Brain microvascular endothelial cell (primary cell): ENCODE measurements at regions not wholly inside any gene's neighbourhood (a gene's known extent, or its start where the extent isn't known, plus 50 kb on each side); places are given as distances from the start of the nearest gene placed in this dataset.
A peak's percentile ranks its signal among the peaks of the same experiment; 100 is the strongest.
"Not testable (repeated sequence)": the region's sequence is repeated elsewhere in the genome, so short reads cannot be mapped to it uniquely, and the experiment has no call there.

Source experiments
- DNase-seq: peaks from one replicate; pipeline ENCODE4 v3.0.0-alpha.2; 2020
- H3K27ac ChIP-seq: fragments of 250-450 bp; sonication (Bioruptor Pico); 2 replicates; pipeline ENCODE4 v1.5.1; 2020; ENCODE audit warnings: mild to moderate bottlenecking, moderate library complexity
- H3K27me3 ChIP-seq: fragments of 250-450 bp; sonication (Bioruptor Pico); replicated peaks from 2 replicates; pipeline ENCODE4 v1.5.1; 2020; ENCODE audit warnings: mild to moderate bottlenecking
- H3K36me3 ChIP-seq: fragments of 250-450 bp; sonication (Bioruptor Pico); replicated peaks from 2 replicates; pipeline ENCODE4 v1.5.1; 2020; ENCODE audit warnings: mild to moderate bottlenecking
- H3K4me3 ChIP-seq: 2 replicates; pipeline ENCODE4 v1.5.1; 2011; ENCODE audit warnings: low read depth, mild to moderate bottlenecking, control low read depth, low read length, moderate library complexity
- CTCF ChIP-seq: IDR thresholded peaks from 2 replicates; pipeline ENCODE4 v1.5.1; 2011; ENCODE audit warnings: low read depth, mild to moderate bottlenecking, moderate library complexity, low read length, control low read depth, inconsistent platforms; ENCODE audit errors: missing control alignments
- in situ Hi-C: cut with HindIII; loops from 2 replicates; pipeline ENCODE4 v1.10.0; 2017; ENCODE audit warnings: low sequenced_read_pairs, low pct_ligation_motif_present

- in situ Hi-C loops = no loop called here
- no peak for TF ChIP-seq CTCF
- peak; percentile 88 for DNase-seq
- Histone ChIP-seq H3K27ac (peak overlapping the region; percentile 94), H3K27me3 (no peaks in the 10 kb centered on the region), H3K4me3 (no peak overlapping the region), H3K36me3 (no peaks in the 10 kb centered on the region)
Measured at GRCh38 chr5:158451203-158451992, 592.5 kb upstream of the CLINT1 start.

GRCh38 chr5:158450751-158451171, 591.8 kb upstream of the CLINT1 start:
- Histone ChIP-seq H3K4me3 (no peak overlapping the region), H3K27ac (peak overlapping the region; percentile 94)
- DNase-seq = peak; percentile 53

DNA sequence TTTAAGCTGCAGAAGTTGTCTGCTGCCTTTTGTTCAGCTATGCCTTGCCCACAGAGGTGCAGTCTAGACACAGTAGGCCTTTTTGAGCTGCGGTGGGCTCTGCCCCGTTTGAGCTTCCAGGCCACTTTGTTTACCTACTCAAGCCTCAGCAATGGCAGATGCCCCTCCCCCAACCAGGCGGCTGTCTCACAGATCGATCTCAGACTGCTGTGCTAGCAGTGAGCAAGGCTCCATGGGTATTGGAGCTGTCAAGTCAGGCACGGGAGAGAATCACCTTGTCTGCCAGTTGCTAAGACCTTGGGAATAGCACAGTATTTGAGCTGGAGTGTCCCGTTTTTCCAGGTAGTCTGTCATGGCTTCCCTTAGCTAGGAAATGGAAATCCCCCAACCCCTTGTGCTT, 587.8 kb upstream of the CLINT1 start:
- in situ Hi-C loops, DNase-seq, H3K36me3 ChIP-seq, H3K27ac ChIP-seq, H3K27me3 ChIP-seq, H3K4me3 ChIP-seq: not testable (repeated sequence)

More at GRCh38 chr5:158450751-158451171, 591.8 kb upstream of the CLINT1 start:
- H3K27me3 ChIP-seq = no peaks in the 10 kb centered on the region
- H3K36me3 ChIP-seq = no peaks in the 10 kb centered on the region
- no peak for TF ChIP-seq CTCF
- in situ Hi-C loops = no loop called here

GRCh38 chr5:158439204-158439603, 580.3 kb upstream of the CLINT1 start:
- H3K27ac ChIP-seq, in situ Hi-C loops, H3K36me3 ChIP-seq, H3K27me3 ChIP-seq, DNase-seq, H3K4me3 ChIP-seq: not testable (repeated sequence)

GRCh38 chr5:158436271-158437065, 577.5 kb upstream of the CLINT1 start:
- no peak overlapping the region for H3K27ac ChIP-seq
- in situ Hi-C loops = no loop called here
- H3K4me3 ChIP-seq = no peak overlapping the region
- DNase-seq = peak; percentile 4
- TF ChIP-seq CTCF = no peak
- H3K36me3 ChIP-seq = no peaks in the 10 kb centered on the region
- no peaks in the 10 kb centered on the region for H3K27me3 ChIP-seq

- DNase-seq = peak; percentile 6
- no peak overlapping the region for H3K27ac ChIP-seq
- in situ Hi-C loops = no loop called here
- no peaks in the 10 kb centered on the region for H3K27me3 ChIP-seq
- TF ChIP-seq CTCF = no peak
- no peak overlapping the region for H3K4me3 ChIP-seq
- H3K36me3 ChIP-seq = no peaks in the 10 kb centered on the region
Measured at GRCh38 chr5:158435161-158435616, 576.2 kb upstream of the CLINT1 start.
